Stimulated activated CD4-positive, alpha-beta T cell treated with anti-CD3 and anti-CD28 coated beads, Interleukin-4, amount 100 ng/mL, for 1 hour (primary cell): ENCODE measurements at regions not wholly inside any gene's neighbourhood (a gene's known extent, or its start where the extent isn't known, plus 50 kb on each side); places are given as distances from the start of the nearest gene placed in this dataset.

Experiments used
- DNase-seq: peaks from one replicate; pipeline ENCODE4 v3.0.0-alpha.2; 2020

DNA sequence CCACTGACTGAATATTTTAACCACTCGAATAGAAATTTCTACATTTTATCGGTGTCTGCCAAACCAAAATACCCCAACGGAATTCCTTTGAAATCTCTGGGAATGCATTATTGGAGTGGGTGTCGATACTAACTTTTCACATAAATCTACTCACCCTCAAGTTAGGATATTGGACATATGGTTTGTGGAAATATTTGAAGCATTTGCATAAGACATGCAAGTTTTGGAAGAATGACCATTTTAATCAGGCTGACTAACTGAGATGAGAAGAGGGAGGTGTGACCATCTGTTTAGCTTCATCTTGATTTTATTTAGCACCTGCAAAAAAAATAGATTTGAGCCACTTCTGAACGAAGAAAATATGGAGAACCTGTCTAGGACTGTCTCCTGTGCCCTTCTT is 61.2 kb downstream of the KLF6 start:
- no peak for DNase-seq

DNA sequence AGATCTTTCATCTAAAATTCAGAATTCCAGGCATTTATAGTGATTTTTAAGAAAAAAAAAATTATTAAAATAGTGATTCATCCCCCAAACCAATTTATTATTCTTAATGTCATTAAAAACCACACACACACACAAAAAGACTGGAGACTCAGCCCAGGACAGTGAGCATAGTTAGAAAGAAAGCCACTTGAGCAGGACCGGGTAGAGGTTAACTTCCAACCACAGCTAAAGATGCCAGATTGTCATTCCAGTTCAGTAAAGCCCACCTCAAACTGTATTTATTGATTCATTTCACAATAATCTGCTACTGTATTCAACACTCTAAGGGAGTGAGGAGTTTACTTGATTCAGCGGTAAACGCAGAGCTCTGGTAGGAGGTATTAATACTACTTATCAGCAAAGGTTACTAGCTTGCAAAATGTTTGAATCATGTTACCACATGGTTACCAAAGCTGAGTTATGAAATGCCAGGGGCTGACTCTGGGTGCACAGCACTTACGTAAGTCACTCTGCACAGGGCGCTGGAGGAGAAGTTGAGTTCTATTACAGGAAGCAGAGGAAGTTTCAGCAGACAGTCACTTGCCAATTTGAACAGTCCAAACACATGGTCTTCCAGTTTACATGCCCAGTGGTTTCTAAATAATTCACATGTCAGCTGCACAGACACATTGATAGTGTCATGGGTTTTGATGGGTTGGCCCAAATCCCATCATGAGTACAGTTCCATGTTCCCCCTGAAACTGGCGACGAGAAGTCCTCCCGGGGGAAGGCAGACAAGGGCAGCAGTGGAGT is 64.6 kb downstream of the KLF6 start:
- DNase-seq: no peak

DNA sequence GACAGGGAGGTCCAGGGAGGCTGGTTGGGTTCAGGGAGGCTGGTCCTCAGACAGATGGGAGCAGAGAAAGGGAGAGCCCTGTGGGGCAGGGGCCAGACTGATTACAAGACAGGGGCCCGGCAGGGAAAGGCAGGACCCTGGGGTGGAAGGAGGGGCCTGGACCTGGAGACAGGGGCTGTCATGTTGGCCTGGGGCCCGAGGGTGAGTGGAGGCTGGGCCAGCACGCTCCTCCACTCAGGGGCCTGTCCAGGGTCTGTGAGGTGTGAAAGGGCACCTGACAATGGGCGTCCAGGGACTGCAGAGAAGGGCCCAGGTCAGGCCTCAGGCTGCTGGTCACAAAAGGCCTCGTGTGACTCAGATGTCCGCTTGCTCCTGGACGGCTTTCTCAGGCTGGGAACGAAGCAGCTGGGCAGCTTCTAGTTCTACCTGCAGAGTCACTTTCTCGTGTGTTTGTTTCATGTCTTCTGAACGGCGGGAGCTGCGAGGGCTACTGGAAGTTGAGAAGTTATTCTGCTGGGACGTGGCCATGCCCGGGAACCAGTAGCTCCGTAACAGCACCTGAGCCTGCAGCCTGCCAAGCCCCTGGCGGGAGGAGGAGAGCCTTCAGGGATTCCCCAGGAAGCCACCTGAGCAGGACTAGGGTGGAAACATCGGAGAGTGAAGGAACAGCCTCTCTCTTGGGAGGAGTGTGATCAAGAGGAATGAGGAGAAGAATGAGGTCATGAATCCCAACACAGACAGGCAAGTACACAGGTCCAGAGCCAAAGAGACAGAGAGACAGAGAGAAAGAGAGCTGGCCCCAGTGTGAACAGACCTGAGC is 65.8 kb downstream of the KLF6 start:
- DNase-seq: no peak

DNA sequence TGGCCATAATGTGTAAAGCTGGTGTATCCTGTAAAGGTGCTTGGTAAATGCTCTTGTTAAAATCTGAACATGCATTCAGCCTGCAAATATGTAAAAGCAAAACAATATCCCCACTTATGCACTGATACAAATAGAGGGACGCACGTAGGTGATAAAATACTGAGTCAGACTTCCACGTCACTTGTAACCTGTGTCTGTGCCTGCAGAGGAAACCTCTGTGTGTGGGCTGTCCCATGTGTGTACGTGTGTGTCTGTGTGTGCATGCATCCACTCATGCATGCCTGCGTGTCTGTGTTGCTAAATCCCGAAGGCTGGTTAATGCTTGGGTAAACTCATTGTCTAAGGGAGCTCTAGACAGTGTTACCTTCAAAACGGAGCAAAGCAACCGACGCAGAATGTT is 68.9 kb downstream of the KLF6 start:
- no peak for DNase-seq

DNA sequence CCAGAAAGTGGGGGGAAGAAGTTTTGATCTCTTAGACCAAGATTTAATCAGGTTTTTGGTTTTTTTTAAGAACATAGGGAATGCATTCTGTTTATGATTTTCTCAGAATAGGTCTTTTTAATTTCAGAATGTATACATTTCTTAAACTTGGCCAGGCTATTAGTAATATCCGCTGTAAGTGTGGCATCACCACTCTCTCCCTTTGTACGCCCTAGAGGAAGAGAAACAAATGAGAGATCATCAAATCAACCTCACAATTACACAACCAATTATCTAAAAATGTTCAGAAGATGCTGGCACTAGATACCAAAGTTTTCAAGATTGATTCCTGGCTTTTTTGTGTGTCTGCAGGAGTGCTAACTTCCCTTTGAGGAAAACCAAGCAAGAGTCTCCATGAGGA is 70.0 kb downstream of the KLF6 start:
- DNase-seq: no peak

DNA sequence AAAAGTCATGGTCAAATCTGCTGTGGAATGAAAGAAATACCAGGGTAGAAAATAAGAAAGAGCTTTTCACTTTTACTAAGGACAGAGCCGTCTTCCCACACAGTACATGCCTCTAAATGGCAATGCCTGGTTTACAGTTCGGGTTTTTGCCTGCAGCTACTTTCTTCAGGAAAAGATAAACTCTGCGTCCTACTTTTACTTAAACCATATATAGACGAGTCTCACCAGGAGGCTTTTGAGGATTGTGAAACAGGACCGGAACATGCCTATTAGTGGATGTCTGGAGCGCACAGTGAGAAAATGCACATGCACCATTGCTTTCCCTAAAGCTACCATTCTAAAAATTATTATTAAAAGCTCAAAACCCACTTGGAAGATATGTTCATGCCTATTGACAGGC is 70.5 kb downstream of the KLF6 start:
- no peak for DNase-seq

DNA sequence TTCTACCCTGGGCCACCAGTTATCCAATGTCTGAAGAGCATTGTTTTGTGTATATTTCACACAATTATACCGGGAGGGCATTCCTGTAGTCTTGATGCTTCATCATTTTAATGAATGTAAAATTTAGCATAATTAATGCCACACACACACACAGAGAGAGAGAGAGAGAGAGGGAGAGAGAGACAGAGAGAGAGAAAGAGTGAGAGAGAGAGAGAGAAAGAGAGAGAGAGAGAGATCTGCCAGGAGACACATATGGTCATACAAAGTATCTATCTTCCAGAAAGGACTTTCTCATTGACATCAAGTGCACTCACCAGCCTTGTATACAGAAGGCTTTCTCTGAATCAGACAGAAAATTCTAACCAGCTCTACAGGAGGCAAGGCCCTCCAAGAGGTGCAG is 72.3 kb downstream of the KLF6 start:
- DNase-seq: no peak

DNA sequence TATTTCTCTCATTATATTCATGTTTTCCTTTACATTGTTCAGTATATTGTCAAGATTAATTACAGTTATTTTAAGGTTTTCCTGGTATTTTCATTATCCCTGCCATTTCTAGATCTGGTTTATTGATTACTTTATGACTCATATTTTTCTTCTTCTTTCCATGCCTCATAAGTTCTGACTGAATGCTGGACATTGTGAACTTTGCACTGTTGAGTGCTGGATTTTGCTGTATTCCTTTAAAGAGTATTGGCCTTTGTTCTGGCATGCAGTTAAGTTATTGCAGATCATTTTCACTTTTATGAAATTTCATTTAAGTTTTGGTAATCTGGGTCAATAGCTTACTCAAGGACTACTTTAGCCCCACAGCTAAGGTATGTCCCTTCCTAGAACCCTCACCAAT is 73.1 kb downstream of the KLF6 start:
- no peak for DNase-seq

DNA sequence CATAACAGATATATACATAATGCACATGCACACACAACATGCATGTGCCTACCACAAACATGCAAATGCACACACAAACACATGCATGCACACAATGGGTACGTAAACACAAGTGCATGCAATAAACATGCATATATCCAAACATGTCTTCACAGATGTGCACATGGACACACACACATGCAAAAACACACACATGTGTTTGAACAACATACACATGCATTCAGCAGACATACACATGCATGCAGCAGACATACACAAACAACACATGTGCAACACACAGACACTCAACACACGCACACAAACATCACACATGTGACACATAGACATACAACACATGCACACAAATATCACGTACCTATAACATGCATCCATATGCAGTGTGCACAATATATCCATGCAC is 74.2 kb downstream of the KLF6 start:
- DNase-seq: no peak

DNA sequence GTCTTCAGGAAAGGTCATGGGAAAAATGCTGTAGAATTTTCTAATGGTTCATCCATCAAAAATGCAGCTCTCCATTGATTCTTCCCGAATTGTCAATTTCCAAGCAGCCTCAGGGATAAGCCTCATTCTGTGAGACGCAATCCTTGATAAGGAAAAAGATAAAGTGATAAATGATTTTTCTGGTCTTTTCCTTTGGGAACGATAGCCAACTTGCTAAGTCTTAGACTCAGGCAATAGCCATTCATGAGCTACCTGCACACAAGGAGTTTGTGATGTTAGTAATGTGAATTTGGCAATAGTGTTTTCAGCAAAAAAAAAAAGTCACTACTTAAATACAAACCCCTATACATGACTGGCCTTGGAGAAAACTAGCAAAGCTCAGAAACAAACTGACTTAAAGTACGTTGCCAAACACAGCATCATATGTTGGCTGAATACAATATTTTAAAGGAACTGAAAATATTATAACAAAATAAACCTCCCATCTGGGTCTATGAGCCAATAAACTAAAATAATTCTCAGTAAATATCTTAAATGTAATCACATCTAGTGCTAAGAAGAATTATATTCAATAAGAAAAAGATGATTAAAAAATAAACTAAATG is 75.5 kb downstream of the KLF6 start:
- no peak for DNase-seq

DNA sequence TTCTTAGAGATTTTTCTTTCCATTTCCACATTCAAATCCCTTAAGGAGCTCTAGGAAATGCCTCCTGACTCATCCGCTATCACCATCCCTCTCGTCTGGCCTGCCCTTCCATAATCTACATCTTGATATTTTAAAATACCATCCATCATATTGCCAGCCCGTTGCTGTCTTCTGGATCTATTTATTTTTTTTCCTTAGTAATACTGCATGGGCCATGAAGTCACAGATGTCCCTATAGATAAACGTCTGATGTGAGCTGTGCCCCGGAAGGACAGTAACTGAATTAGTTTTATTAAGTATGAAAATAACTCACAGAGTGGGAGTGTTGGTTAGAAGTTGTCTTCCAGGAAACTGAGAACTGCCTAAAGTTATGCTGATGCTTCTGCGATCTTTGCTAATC is 76.2 kb downstream of the KLF6 start:
- no peak for DNase-seq

DNA sequence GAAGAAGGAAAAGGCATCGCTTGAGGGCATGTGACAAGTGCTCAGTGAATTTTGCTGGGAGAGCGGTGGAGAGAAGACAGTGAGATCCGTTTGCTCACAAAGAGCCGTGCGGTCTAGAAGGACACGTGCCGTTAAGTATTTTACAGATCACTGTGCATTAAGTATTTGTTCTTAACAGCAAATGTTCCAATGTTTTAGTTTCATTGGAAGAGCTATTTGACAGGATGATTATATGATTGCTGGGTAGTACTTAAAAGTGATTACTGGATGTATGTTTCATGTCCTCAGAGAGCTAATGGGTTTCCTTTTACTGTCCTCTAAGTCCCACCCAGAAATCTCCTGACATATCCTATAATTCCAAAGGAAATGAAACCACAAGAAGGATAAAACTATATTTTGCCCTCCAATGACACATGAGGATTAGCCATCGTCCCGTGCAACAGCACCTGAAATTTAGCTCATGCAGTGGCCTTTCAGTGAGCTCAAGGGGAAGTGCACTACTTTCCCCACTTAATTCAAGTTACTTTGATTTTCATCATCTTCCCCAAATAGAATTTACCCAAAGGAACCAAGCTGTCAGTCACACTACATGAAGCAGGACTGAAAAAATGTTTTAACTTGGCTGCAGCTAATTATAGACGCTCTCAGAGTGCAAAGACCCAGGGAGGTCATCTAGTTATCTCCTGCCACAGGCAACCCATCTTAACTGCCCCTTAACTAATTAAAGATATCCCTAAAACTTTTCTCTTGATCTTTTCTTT is 80.3 kb downstream of the KLF6 start:
- DNase-seq: no peak

DNA sequence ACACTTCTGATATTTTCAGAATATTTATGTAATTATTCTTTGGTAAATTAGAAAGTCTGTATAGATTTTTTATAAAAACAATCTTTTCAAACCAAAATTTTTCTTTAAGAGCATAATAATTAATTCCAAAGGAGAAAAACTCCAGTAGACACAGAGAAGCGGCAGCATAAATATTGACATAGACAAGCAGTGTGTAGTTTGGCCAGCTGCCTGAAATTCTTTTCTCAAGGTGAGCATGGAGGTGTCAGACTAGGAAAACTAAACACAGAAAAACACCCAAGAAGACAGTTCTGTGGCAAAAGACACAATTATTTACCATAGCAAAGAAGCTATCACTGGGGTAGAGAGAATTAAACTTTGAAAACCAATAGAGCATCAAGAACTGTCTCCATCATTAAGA is 82.4 kb downstream of the KLF6 start:
- DNase-seq: no peak

DNA sequence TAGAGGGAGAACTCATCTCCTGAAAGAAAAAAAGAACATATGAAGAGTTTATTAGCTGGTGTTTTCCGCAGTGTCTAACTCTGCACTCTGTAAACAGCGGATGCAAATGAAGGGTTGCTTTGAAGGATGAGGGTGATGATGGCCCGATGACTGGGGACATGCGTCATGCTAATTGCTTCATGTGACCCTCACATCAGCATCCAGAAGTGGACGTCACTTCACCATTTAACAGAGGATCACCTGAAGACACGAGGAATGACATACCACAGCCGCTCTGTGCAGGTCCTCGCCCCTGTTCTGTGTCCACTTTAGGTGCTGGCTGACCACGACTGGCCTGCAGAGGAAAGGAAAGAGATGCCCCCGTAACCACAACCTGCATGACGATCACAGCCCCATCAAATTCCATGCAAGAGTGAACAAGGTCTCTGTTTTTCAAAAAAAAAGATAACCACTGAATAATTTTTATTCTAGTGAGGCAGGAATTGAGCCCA is 82.9 kb downstream of the KLF6 start:
- no peak for DNase-seq

DNA sequence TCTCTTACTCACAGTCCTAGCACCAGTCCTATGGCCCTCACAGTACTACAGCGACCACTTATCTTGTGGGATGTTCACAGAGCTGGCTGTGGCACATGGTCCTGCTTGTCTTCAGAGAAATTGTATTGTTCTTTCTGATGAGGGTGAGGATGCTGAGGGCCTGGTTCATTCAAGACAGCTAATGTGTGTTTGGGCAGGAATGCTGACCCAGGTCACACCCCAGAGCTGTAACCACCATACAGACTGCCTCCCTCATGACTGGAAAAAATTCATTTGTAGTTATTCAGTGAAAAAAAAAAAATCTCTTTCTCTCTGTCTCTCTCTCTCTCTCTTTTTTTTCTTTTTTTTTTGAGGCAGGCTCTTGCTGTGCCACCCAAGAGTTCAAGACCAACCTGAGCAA is 83.5 kb downstream of the KLF6 start:
- no peak for DNase-seq

DNA sequence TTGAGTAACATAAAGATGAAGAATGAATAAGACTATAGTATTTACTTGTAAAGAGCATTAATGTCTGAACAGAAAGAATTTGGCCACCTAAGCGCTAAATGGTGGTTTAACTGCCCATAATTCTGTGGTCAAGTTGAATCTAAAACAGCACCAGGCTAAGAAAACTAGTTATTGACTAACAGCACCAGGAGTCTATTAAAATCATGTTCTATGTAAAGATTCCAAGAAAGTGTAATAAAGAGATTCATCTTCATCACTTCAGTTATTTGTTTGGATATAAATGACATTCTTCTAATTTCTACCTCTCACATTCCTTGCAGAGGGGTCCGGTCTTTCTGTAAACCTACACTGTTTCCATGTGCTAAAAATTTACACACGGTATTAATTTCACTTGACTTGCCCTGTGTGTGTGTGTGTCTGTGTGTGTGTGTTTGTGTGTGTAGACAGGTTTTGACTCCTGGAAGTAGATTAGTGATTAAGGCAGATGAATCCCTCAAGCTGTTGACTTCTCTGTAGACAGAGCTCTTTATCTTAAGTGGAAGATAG is 84.4 kb downstream of the KLF6 start:
- DNase-seq: no peak

DNA sequence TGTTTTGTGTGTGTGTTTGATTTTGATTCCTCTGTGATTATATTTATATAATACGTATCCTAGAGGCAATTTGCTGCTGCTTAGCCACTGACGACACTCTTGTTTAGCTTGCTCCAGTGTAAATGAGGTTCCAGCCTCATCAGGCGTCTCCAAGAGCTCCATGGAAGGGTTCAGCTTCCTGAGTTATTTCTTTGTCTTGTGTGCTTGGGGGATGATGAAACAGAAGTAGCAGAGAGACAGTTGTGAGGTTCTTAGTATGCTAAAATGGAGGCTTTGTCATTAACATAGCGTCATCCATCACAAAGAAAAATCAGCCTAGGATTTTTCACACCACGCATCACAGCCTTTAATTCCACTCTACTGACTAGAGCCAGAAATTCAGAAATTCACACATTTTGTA is 85.1 kb downstream of the KLF6 start:
- no peak for DNase-seq

DNA sequence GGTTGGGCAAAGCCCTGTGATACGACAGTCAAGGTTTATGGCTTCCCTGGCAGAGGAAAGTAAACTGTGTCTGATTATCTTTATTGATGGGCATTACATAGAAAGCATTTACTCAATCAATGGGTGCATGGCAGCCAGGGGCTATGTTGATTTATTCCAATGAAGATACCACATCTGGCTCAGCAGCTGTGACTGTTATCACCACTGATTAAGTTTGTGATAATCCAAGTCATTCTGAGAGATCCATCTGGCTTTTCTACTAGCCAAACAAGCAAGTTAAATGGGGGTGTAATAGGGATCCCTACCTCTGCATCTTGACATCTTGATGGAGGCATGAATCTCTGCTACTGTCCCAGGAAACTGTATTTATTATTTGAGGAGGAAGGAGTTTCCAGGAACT is 86.7 kb downstream of the KLF6 start:
- DNase-seq: no peak

DNA sequence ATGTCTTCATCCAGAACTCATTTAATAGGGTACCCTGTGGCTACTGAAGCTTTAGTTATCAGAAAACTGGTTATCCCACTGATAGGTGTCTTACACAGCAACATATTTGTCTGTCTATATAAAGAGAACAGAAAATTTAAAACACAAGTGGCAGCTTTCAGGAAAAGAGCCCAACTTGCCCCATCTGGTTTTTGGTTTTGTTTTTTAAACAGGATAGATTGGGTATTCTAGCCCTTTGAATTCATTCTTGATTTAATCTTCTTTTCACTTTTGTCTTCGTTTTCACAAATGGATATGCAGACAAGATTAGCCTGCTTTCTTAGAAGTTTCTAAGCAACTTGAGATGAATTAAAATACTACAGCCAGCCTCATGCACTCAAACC is 91.3 kb downstream of the KLF6 start:
- DNase-seq: no peak

DNA sequence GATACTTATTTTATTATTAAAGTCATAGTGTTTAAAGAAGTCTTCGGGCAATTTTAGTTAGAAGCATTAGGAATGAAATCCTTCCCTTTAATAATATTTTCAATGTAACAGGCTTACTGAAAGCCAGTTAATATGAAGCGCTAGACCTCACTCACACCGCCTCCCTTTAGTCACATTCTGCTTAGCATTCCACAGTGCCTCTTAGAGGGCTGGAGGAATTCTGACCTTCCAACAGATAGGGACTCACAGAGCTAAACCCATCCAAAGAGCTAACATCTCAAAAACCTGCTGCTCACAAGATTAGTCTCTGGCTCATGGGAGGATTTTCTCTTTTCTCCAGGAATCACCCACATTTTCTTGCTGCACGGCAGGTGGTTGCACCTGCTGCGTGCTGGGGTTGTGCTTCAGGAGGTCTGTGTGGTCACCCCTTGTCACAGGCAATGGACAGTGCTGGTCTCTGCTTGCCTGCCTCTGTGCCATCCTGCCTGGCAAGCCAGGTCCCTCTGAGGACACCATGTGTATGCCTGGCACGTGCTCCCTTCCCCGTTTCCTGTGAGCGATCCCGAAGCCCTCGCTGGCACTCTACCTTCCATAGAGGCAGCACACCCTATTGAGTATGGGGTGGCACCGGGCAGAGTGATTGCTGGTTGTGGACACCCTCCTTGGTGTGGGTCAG is 91.8 kb downstream of the KLF6 start:
- no peak for DNase-seq

DNA sequence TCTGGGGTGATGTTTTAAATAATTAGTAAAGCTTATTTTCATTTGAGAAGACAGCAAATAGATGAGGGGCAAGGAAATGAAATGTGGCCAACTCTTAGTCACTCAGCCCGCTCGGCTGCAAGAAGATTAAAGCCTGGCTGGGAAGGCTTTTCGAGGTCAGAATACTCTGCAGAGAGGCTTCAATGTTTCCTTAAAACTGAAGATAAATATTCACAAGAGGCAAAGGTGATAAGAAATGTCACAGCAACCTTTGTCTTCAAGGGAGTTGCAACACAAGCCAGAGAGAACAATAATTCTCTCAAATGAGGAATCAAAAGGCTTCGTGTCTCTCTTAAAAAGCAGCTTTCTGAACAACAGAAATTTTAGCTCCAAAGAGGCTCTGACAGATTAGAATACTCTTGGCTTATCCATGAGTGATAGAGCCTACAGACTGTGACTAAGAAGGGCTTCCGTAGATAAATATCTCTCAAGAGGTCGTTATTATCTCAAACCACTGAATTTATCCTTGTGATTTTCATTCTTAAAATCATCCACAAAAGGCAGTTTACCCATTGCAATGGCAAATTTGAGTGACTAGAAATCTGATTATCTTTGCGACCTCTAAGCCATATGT is 92.5 kb downstream of the KLF6 start:
- DNase-seq: no peak

DNA sequence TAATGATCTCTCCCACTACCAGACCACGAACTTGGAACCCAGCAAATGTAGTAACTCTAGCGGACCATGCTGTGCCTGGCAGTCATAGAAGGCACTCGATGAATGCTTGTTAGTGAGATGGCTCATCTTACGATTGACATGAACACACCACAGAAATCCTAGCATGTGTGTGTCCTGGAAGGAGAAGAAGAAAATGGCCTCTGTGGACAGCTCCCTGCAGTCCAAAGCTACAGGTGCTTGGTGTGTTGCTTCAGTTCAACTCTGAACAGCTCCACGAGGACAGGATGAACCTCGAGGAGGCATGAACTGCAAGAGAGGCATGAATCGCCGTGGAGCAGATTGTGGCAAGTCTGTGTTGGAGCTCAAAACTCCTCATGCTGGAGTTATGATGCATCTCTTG is 93.5 kb downstream of the KLF6 start:
- DNase-seq: no peak
